Panc1 (cell line): ENCODE measurements at regions not wholly inside any gene's neighbourhood (a gene's known extent, or its start where the extent isn't known, plus 50 kb on each side); places are given as distances from the start of the nearest gene placed in this dataset.

Source experiments
- ATAC-seq: fragments of 200-7000 bp; cut with Tn5 transposase; 2 replicates; pipeline ENCODE4 v1.9.1; 2020; ENCODE audit warnings: mild to moderate bottlenecking, moderate library complexity
- BruUV-seq: library from RNA; stranded (reverse); fragments of 400-500 nt; replicated peaks from 2 replicates; lab custom pipeline; 2021; lab: Mats Ljungman, UMichigan
- CTCF ChIA-PET: fragments of 300-600 bp; sonication (Branson Sonifier 250); formaldehyde crosslinking; loops from one replicate; lab custom pipeline; 2022; ENCODE audit warnings: antibody characterized with exemption; lab: Charles Lee
- POLR2A ChIA-PET: fragments of 300-600 bp; sonication (Branson Sonifier 250); formaldehyde crosslinking; loops from one replicate; lab custom pipeline; 2022; ENCODE audit warnings: antibody characterized with exemption; lab: Charles Lee
- DNase-seq: peaks from one replicate; pipeline ENCODE4 v3.0.0-alpha.2; 2010; ENCODE audit warnings: low read depth, low spot score
- H3K27ac ChIP-seq: 2 replicates; pipeline ENCODE4 v1.5.1; 2011; ENCODE audit warnings: mild to moderate bottlenecking, low read length, inconsistent platforms
- H3K27me3 ChIP-seq: fragments of 200-500 bp; sonication (Bioruptor generic); 2 replicates; pipeline ENCODE4 v1.6.0; 2014; ENCODE audit warnings: low read length, inconsistent platforms; ENCODE audit not compliant: control insufficient read depth, insufficient read depth
- H3K36me3 ChIP-seq: fragments of 200-500 bp; sonication (Bioruptor generic); 2 replicates; pipeline ENCODE4 v1.5.1; 2014; ENCODE audit warnings: inconsistent platforms, mild to moderate bottlenecking, low read length, moderate library complexity; ENCODE audit not compliant: control insufficient read depth, insufficient read depth
- H3K4me1 ChIP-seq: 2 replicates; pipeline ENCODE4 v1.5.1; 2011; ENCODE audit warnings: inconsistent platforms, mild to moderate bottlenecking, low read length, moderate library complexity; ENCODE audit not compliant: control insufficient read depth, insufficient read depth
- H3K4me3 ChIP-seq, 2 experiments: 2 replicates each; pipeline ENCODE4 v1.5.1; 2011 to 2012; ENCODE audit warnings: low read depth in 2 of 2, low read length in 2 of 2, mild to moderate bottlenecking in 2 of 2, inconsistent platforms in 1 of 2, moderate library complexity in 1 of 2
- H3K9me3 ChIP-seq: fragments of 200-500 bp; sonication (Bioruptor generic); 2 replicates; pipeline ENCODE4 v1.5.1; 2014; ENCODE audit warnings: low read depth, mild to moderate bottlenecking, inconsistent platforms, low read length, moderate library complexity; ENCODE audit not compliant: control insufficient read depth, insufficient read depth
- POLR2AphosphoS5 ChIP-seq: IDR thresholded peaks from 2 replicates; pipeline ENCODE4 v1.6.1; 2012; ENCODE audit warnings: mild to moderate bottlenecking, low read depth, low read length, moderate library complexity
- SIN3A ChIP-seq: IDR thresholded peaks from 2 replicates; pipeline ENCODE4 v1.6.1; 2012; ENCODE audit warnings: low read depth, mild to moderate bottlenecking, low read length, moderate library complexity, borderline replicate concordance; ENCODE audit not compliant: insufficient read depth
- TCF7L2 ChIP-seq: IDR thresholded peaks from 2 replicates; pipeline ENCODE4 v1.6.1; 2011; ENCODE audit warnings: mild to moderate bottlenecking, low read depth, low read length, inconsistent platforms
- in situ Hi-C: cut with HindIII; loops from 2 replicates; pipeline ENCODE4 v1.10.0; 2016; ENCODE audit warnings: low sequenced_read_pairs, low pct_unique_long_range_greater_than_20kb
- intact Hi-C: fragments of 100-400 bp; cut with micrococcal nuclease; formaldehyde crosslinking; loops from one replicate; pipeline ENCODE4 v1.10.0; 2022; ENCODE audit not compliant: unreplicated experiment
- TF ChIP-seq, protein P1 (sequence below): fragments of 450-650 bp; IDR thresholded peaks from 2 replicates; pipeline ENCODE4 v1.5.1; 2017; ENCODE audit warnings: mild to moderate bottlenecking
- TF ChIP-seq, protein P2 (sequence below), 2 experiments: IDR thresholded peaks; 2 replicates each; pipeline ENCODE4 v1.6.1; 2011 to 2012; ENCODE audit warnings: low read depth in 2 of 2, control low read depth in 1 of 2, low read length in 1 of 2, mild to moderate bottlenecking in 1 of 2, moderate library complexity in 1 of 2; ENCODE audit not compliant: insufficient read depth in 1 of 2

DNA sequence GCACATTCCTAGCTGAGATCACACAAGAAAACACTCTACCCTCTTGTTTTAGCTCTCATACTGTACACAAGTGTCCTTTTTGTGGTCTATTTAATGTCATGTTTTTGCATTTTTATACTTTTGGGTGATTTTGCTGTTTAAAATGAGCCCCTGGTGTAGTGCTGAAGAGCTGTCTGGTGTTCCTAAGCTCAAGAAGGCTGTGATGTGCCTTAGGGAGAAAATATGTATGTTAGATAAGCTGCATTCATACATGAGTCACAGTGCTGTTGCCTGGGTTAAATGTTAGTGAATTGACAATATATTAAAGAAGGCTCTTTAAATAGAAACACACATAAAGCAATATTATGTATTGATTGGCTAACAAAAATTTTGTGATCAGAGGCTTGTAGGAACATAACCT lies 387.4 kb upstream of the C2CD4B start:
- no peak for ATAC-seq

DNA sequence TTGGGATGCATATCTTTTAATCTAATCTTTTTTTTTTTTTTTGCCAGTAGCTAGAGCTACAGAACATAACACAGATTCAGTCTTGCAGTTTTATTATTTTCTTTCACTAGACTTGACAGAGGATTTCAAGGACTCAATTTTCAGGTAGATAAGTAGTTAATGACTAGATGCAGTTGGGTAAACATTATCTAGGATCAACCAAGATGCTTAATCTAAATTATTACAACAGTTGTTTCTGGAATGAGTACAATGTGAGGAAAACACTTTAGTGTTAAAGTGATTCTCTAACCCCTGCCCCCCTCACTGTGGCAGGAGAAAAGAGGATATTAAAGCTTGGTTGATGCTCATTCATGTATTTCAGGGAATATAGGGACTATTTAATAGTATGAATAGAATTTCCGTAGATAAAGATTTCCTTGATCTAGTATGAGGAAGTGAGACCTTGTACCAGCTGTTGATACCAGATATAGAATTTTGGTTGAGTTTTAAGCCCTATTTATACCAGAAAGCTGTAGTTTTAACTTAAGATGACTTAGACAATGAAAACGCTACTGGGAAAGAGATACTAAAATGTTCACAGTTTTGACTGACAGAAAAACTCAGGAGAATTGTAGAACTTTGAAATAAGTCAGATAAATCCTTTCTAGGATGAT lies 389.0 kb upstream of the C2CD4B start:
- H3K27ac ChIP-seq: no peak overlapping the region
- H3K27me3 ChIP-seq: no peaks in the 10 kb centered on the region
- no peaks in the 10 kb centered on the region for H3K36me3 ChIP-seq
- CTCF ChIA-PET: no interaction called here
- H3K4me1 ChIP-seq: no peaks in the 10 kb centered on the region
- BruUV-seq: no TSS peak
- POLR2A ChIA-PET: no interaction called here
- no peak overlapping the region for H3K4me3 ChIP-seq
- TF ChIP-seq TCF7L2: no peak
- TF ChIP-seq, protein P1, sequence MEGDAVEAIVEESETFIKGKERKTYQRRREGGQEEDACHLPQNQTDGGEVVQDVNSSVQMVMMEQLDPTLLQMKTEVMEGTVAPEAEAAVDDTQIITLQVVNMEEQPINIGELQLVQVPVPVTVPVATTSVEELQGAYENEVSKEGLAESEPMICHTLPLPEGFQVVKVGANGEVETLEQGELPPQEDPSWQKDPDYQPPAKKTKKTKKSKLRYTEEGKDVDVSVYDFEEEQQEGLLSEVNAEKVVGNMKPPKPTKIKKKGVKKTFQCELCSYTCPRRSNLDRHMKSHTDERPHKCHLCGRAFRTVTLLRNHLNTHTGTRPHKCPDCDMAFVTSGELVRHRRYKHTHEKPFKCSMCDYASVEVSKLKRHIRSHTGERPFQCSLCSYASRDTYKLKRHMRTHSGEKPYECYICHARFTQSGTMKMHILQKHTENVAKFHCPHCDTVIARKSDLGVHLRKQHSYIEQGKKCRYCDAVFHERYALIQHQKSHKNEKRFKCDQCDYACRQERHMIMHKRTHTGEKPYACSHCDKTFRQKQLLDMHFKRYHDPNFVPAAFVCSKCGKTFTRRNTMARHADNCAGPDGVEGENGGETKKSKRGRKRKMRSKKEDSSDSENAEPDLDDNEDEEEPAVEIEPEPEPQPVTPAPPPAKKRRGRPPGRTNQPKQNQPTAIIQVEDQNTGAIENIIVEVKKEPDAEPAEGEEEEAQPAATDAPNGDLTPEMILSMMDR: no peak
- TF ChIP-seq POLR2AphosphoS5: no peak
- TF ChIP-seq, protein P2, sequence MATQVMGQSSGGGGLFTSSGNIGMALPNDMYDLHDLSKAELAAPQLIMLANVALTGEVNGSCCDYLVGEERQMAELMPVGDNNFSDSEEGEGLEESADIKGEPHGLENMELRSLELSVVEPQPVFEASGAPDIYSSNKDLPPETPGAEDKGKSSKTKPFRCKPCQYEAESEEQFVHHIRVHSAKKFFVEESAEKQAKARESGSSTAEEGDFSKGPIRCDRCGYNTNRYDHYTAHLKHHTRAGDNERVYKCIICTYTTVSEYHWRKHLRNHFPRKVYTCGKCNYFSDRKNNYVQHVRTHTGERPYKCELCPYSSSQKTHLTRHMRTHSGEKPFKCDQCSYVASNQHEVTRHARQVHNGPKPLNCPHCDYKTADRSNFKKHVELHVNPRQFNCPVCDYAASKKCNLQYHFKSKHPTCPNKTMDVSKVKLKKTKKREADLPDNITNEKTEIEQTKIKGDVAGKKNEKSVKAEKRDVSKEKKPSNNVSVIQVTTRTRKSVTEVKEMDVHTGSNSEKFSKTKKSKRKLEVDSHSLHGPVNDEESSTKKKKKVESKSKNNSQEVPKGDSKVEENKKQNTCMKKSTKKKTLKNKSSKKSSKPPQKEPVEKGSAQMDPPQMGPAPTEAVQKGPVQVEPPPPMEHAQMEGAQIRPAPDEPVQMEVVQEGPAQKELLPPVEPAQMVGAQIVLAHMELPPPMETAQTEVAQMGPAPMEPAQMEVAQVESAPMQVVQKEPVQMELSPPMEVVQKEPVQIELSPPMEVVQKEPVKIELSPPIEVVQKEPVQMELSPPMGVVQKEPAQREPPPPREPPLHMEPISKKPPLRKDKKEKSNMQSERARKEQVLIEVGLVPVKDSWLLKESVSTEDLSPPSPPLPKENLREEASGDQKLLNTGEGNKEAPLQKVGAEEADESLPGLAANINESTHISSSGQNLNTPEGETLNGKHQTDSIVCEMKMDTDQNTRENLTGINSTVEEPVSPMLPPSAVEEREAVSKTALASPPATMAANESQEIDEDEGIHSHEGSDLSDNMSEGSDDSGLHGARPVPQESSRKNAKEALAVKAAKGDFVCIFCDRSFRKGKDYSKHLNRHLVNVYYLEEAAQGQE (IDR thresholded peaks at IDR 0.05; ENCODE audit: insufficient read depth in 1 of 2, low read depth in 2 of 2, low read length in 1 of 2): no peak
- TF ChIP-seq SIN3A: no peak
- H3K9me3 ChIP-seq: no peaks in the 10 kb centered on the region
- DNase-seq: no peak
- no peak for ATAC-seq
- intact Hi-C loops (no loop called here), in situ Hi-C loops (no loop called here)

More for the DNA sequence above, 387.4 kb upstream of the C2CD4B start:
- H3K4me1 ChIP-seq: no peaks in the 10 kb centered on the region
- H3K27ac ChIP-seq: no peak overlapping the region
- POLR2A ChIA-PET: no interaction called here
- intact Hi-C loops: no loop called here
- H3K4me3 ChIP-seq: no peak overlapping the region
- H3K36me3 ChIP-seq: no peaks in the 10 kb centered on the region
- CTCF ChIA-PET: interaction anchor here (0.5 kb wide), 1 partner anchor 320 kb away, joined by 3 read pairs; no protein-coding TSS in a partner anchor
- in situ Hi-C loops: no loop called here
- no peaks in the 10 kb centered on the region for H3K9me3 ChIP-seq
- H3K27me3 ChIP-seq: no peaks in the 10 kb centered on the region
- no peak for TF ChIP-seq TCF7L2
- TF ChIP-seq, protein P1: no peak
- no peak for TF ChIP-seq SIN3A
- no peak for DNase-seq
- no TSS peak for BruUV-seq
